ENCODE measurements at regions not wholly inside any gene's neighbourhood (a gene's known extent, or its start where the extent isn't known, plus 50 kb on each side); places are given as distances from the start of the nearest gene placed in this dataset.

GRCh38 chr3:14278799-14279625 is 100.4 kb downstream of the LSM3 start:
- TF ChIP-seq POLR2A (IDR thresholded peaks at IDR 0.05) (no peak), CTCF (IDR thresholded peaks at IDR 0.05) (no peak), EP300 (IDR thresholded peaks at IDR 0.05; ENCODE audit: low read depth) (no peak)
